LNCAP (cell line): ENCODE measurements at regions not wholly inside any gene's neighbourhood (a gene's known extent, or its start where the extent isn't known, plus 50 kb on each side); places are given as distances from the start of the nearest gene placed in this dataset.

Experiments
- CTCF ChIP-seq: fragments of 450-650 bp; IDR thresholded peaks from 2 replicates; pipeline ENCODE4 v1.5.1; 2017; ENCODE audit warnings: mild to moderate bottlenecking

GRCh38 chr15:92247649-92248242 is 145.9 kb upstream of the ST8SIA2 start:
- no peak for TF ChIP-seq CTCF

GRCh38 chr15:92266796-92267685 is 126.6 kb upstream of the ST8SIA2 start:
- no peak for TF ChIP-seq CTCF

GRCh38 chr15:92268900-92269299 is 124.8 kb upstream of the ST8SIA2 start:
- TF ChIP-seq CTCF = no peak

GRCh38 chr15:92271179-92271578 is 122.5 kb upstream of the ST8SIA2 start:
- no peak for TF ChIP-seq CTCF

- no peak for TF ChIP-seq CTCF
Measured at GRCh38 chr15:92272106-92272505, 121.6 kb upstream of the ST8SIA2 start.

GRCh38 chr15:92273286-92273685 is 120.4 kb upstream of the ST8SIA2 start:
- TF ChIP-seq CTCF = no peak

GRCh38 chr15:92273723-92274122 is 120.0 kb upstream of the ST8SIA2 start:
- no peak for TF ChIP-seq CTCF
